DMS79 (cell line): ENCODE measurements at regions not wholly inside any gene's neighbourhood (a gene's known extent, or its start where the extent isn't known, plus 50 kb on each side); places are given as distances from the start of the nearest gene placed in this dataset.

ENCODE experiments used
- DNase-seq: peaks from one replicate; lab custom pipeline; 2025; lab: John Stamatoyannopoulos, UW

DNA sequence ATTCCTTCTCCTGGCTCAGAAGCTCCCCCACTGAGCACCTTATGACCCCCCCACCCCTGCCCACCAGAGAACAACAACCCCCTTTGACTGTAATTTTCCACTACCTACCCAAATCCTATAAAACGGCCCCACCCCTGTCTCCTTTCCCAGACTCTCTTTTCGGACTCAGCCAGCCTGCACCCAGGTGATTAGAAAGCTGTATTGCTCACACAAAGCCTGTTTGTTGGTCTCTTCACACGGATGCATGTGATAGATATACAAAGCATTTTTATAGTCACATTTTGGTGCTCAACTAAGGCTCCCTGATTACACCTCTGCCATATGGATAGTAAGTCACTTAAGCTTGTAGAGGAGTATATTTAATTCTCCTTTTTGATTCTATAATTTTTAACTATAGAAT lies 985.8 kb downstream of the REEP3 start:
- DNase-seq, result no peak

DNA sequence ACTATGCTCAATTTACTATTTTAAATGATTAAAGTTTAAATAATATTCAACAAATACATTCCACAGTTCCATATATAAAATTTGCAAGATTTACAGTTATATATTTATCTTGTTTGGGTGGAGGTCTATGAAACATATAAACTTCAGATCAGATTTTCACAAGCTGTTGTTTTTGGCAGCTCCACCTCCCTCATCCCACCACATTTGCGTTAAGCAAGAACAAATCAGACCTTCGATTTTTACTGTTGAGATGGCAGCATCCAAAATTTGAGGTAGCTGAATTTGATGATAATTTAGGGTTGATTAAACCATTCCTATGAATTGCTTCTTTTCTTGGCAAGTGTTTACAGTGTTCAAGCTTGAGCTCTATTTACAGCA lies 986.4 kb downstream of the REEP3 start:
- no peak for DNase-seq

GRCh38 chr10:64508029-64508661 lies 986.9 kb downstream of the REEP3 start:
- no peak for DNase-seq

- no peak for DNase-seq
Observed at GRCh38 chr10:64515970-64516699, 994.9 kb downstream of the REEP3 start.

GRCh38 chr10:64518456-64518855 lies 997.3 kb downstream of the REEP3 start:
- DNase-seq, result no peak

GRCh38 chr10:64519427-64519826 lies 998.2 kb downstream of the REEP3 start:
- no peak for DNase-seq

GRCh38 chr10:64519831-64520230 lies 998.6 kb downstream of the REEP3 start:
- no peak for DNase-seq

DNA sequence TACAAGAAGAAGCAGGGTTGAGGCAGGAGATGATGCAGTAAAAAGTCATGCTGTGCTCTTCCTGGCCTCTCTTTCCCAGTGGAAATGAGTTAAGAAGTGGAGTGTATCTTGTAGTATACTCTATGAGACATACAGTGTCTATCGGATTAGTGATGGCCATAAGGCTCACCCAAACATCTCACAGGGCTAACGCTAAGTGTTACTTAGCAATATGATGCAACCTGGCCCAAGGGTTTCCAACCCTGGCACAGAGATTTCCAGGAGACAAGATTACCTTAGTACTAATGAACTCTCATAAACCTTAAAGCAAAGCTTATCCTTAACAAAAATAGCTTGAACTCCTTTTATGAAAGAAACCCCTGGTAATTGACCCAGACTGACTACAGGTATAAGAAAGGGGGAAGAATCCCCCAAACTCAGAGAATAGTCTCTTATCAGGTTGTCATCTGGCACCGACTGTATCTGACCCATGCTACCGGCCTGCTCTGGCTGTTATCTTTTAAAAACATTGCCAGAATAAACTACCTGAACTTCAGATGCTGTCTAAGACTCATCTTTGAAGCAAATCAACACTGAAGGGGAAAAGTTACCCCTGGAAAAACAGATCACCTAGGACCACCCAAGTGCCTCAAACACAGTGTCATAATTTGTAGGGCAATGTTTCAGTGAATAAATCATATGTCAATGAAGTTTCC lies 1002.0 kb downstream of the REEP3 start:
- no peak for DNase-seq

DNA sequence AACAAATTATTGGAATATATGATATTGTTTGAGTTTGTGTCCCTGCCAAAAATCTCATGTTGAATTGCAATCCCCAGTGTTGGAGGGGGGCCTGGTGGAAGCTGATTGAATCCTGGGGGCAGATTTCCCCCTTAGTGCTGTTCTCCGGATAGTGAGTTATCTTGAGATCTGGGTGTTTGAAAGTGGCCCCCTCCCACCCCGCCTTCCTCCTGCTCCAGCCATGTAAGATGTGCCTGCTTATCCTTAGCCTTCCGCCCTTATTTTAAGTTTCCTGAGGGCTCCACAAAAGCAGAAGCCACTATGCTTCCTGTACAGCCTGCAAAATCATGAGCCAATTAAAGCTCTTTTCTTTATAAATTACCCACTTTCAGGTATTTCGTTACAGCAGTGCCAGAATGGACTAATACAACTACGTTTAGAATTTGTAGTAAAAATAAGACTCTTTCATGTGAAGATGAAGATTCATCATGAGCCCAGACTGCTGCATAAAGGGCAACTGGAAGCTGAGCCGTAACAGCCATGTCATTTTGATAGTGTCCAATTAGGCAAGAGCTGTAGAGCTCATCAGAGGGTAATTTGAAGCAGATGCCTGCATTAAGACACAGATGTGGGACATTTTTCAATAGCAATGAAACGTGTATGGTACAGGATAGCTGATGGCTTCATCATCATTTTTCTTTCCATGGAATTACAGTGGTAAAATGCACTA lies 1007.2 kb downstream of the REEP3 start:
- DNase-seq, result no peak

- no peak for DNase-seq
Observed at GRCh38 chr10:64529003-64529350, 1007.8 kb downstream of the REEP3 start.

GRCh38 chr10:64534616-64535015 lies 1013.4 kb downstream of the REEP3 start:
- no peak for DNase-seq

DNA sequence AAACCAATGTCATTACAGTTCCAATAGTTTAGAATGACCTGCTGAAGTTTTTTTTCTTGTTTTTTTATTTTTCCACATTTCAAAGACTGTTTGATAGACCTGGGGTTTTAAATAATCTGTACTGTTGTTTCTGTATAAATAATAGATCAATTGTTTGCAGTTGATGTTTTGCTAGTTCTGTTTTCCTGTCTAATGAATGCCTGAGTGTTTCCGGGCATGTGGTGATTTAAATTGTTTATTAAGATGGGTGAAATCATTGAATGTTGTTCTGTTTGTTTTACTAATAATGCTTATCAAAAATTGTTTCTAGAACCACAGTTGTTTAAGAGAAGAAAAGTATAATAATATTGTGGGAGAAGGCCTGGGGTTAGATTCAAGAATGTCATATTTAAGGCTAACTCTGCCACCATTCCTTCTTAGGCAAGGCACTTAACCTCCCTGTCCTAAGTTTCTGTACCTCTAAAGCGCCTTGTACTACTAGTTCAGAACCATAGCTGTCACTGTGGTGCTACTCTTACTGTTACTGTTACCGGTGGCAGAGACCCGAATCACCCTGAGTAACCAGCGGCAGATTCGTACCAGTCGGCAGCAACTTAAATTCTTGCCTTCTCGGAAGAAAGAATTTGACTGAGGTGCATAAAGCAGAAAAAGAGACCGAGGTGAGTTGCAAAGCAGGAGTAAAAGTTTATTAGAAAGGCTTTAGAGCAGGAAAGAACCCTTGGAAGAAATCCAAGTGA lies 1014.1 kb downstream of the REEP3 start:
- DNase-seq, result no peak

GRCh38 chr10:64537112-64537511 lies 1015.9 kb downstream of the REEP3 start:
- DNase-seq, result no peak

DNA sequence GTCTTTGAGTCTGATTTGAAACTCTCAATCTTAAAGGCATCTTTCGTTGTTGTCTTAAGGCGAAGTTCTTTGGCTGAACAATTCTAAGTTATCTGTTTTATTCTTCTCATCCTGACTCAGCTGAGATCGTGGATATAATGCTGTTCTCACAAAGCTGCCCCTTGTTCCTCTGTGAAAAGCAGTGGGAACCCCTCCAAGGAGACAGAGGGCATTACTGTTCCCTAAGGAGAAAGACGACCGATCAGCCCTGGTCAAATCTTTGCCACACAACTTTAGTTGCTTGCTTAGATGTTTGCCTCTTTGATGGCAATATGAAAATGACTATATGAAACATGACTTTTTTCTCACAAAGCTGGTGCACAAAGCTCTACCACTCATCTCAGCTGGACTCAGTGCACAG lies 1016.7 kb downstream of the REEP3 start:
- no peak for DNase-seq

GRCh38 chr10:64546073-64546472 lies 1024.9 kb downstream of the REEP3 start:
- no peak for DNase-seq

DNA sequence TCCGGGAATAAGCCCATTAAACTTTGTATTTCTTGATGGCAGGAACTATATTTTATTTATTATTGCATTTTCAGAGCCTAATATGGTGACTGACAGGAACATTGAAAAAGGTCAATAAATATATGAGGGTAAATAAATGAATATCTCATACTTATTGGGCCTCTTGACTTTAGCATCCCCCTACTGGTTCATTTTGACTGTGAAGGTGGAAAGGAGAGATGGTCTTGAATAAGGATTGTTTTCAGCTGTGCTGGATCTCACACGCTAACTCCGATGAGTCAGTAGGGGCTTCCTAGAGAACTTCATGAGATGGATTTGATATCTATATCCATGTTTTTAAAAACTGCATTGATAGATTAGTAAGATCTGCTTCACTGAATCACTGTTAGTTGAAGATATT lies 1026.0 kb downstream of the REEP3 start:
- DNase-seq, result no peak

- DNase-seq, result no peak
Observed at GRCh38 chr10:64555666-64556065, 1034.5 kb downstream of the REEP3 start.

GRCh38 chr10:64558094-64558835 lies 1037.1 kb downstream of the REEP3 start:
- no peak for DNase-seq

- no peak for DNase-seq
Observed at GRCh38 chr10:64571056-64571455, 1049.9 kb downstream of the REEP3 start.

DNA sequence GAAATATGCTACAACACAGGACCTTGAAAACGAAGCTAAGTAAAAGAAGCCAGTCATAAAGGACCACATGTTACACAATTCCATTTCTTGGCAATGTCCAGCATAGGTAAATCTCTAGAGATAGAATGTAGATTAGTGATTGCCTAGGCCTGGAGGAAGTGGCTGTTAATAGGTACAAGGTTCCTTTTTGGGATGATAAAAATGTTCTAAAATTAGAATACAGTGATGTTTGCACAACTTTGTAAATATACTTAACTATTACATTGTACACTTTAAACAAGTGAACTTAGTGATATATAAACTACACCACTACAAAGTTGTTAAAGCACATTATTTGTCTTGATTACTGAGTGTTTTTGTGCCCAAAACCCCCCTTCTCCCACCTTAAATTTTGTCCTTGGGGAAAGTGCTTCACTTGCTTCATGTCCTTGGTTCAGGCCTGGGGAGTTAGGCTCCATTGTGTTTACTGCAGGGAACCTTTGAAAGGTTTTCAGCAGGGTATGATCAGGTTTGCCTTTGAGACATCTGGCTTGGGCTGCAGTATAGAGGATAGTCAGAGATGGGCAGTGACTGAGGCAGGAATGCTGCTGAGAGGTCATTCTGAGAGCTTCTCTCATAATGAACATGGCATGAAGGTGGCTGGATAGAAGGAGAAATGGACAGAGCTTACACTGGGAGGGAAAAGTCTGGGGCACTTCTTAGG lies 1052.6 kb downstream of the REEP3 start:
- DNase-seq, result no peak

DNA sequence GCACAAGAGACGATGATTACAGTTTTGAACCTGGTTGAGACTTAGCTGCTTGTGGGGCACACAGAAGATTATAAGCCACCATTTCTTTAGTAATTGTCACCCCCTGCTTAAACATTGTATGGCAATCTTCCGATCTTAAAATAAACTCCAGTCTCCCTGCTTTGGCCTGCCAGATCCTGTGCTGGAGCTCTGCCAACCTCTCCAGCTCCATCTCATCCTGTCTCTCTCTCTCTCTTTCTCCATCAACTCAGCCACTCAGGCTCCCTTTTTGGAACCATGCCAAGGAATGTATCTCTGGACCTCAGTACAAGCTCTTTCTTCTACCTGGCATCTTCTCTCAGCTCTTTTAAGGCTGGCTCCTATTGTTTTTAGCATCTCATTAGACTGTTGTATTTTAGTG lies 1053.2 kb downstream of the REEP3 start:
- DNase-seq, result no peak
